GM23338 (cell line): ENCODE measurements at regions not wholly inside any gene's neighbourhood (a gene's known extent, or its start where the extent isn't known, plus 50 kb on each side); places are given as distances from the start of the nearest gene placed in this dataset.

Experiments
- ATAC-seq: fragments of 200-7000 bp; cut with Tn5 transposase; 3 replicates; pipeline ENCODE4 v1.9.1; 2020
- DNase-seq: peaks from one replicate; pipeline ENCODE4 v3.0.0-alpha.2; 2015; ENCODE audit warnings: low spot score
- H2AFZ ChIP-seq: fragments of 200-600 bp; sonication (generic); 2 replicates; pipeline ENCODE4 v1.8.0; 2016; ENCODE audit warnings: antibody characterized with exemption, mild to moderate bottlenecking, moderate library complexity
- H3F3A ChIP-seq: fragments of 200-600 bp; sonication (generic); replicated peaks from 2 replicates; pipeline ENCODE4 v1.8.0; 2017; ENCODE audit warnings: antibody characterized with exemption, mixed run types, low read depth
- H3K27ac ChIP-seq: fragments of 200-600 bp; sonication (generic); 2 replicates; pipeline ENCODE4 v1.6.1; 2016; ENCODE audit warnings: low read depth
- H3K27me3 ChIP-seq: fragments of 200-600 bp; sonication (generic); 2 replicates; pipeline ENCODE4 v1.8.0; 2016; ENCODE audit warnings: mild to moderate bottlenecking, mixed run types, moderate library complexity; ENCODE audit not compliant: insufficient read depth
- H3K36me3 ChIP-seq: fragments of 200-600 bp; sonication (generic); 2 replicates; pipeline ENCODE4 v1.8.0; 2016; ENCODE audit warnings: mild to moderate bottlenecking; ENCODE audit not compliant: insufficient read depth
- H3K4me1 ChIP-seq: fragments of 200-600 bp; sonication (generic); 2 replicates; pipeline ENCODE4 v1.8.0; 2016; ENCODE audit warnings: mild to moderate bottlenecking, moderate library complexity; ENCODE audit not compliant: insufficient read depth
- H3K4me2 ChIP-seq: fragments of 200-600 bp; sonication (generic); 2 replicates; pipeline ENCODE4 v1.7.1; 2017; ENCODE audit warnings: mixed run types
- H3K4me3 ChIP-seq: fragments of 200-600 bp; sonication (generic); 2 replicates; pipeline ENCODE4 v1.6.1; 2016; ENCODE audit warnings: mixed run types
- H3K79me2 ChIP-seq: fragments of 200-600 bp; sonication (generic); replicated peaks from 2 replicates; pipeline ENCODE4 v1.8.0; 2017; ENCODE audit warnings: mild to moderate bottlenecking; ENCODE audit not compliant: insufficient read depth
- H3K9me2 ChIP-seq: fragments of 200-600 bp; sonication (generic); 2 replicates; pipeline ENCODE4 v1.8.0; 2017; ENCODE audit not compliant: insufficient read depth
- H4K20me1 ChIP-seq: fragments of 200-600 bp; sonication (generic); replicated peaks from 2 replicates; pipeline ENCODE4 v1.8.0; 2017; ENCODE audit warnings: mild to moderate bottlenecking; ENCODE audit not compliant: insufficient read depth
- H3K27ac Mint-ChIP-seq: 2 replicates; pipeline ENCODE4 v1.8.0; 2020; ENCODE audit warnings: inconsistent platforms, mild to moderate bottlenecking, moderate library complexity, mixed read lengths
- H3K27me3 Mint-ChIP-seq: 3 replicates; pipeline ENCODE4 v1.8.0; 2022; ENCODE audit warnings: low read depth, mild to moderate bottlenecking, moderate library complexity, mixed read lengths, inconsistent platforms; ENCODE audit not compliant: insufficient read depth, poor library complexity
- H3K36me3 Mint-ChIP-seq: 3 replicates; pipeline ENCODE4 v1.8.0; 2021; ENCODE audit warnings: low read depth, mild to moderate bottlenecking, inconsistent platforms, moderate library complexity, mixed read lengths
- H3K4me1 Mint-ChIP-seq: 3 replicates; pipeline ENCODE4 v1.8.0; 2020; ENCODE audit warnings: mild to moderate bottlenecking, inconsistent platforms, mixed read lengths
- H3K4me3 Mint-ChIP-seq: 3 replicates; pipeline ENCODE4 v1.8.0; 2021; ENCODE audit warnings: moderate library complexity, mild to moderate bottlenecking, inconsistent platforms, mixed read lengths
- H3K9me3 Mint-ChIP-seq: 3 replicates; pipeline ENCODE4 v1.8.0; 2020; ENCODE audit warnings: moderate library complexity, mild to moderate bottlenecking, inconsistent platforms, mixed read lengths
- CREB1 ChIP-seq: fragments of 250-450 bp; sonication (Bioruptor Pico); IDR thresholded peaks from 2 replicates; pipeline ENCODE4 v1.5.0; 2020; ENCODE audit warnings: low read depth, mild to moderate bottlenecking, moderate library complexity
- EZH2 ChIP-seq: fragments of 200-600 bp; sonication (generic); IDR thresholded peaks from one replicate; pipeline ENCODE4 v1.8.0; 2017; ENCODE audit warnings: antibody characterized with exemption, mild to moderate bottlenecking, low read depth; ENCODE audit not compliant: unreplicated experiment
- EZH2phosphoT487 ChIP-seq: fragments of 200-600 bp; sonication (generic); IDR thresholded peaks from one replicate; pipeline ENCODE4 v1.8.1; 2018; ENCODE audit warnings: antibody characterized with exemption; ENCODE audit not compliant: unreplicated experiment
- JUNB ChIP-seq: IDR thresholded peaks from one replicate; pipeline ENCODE4 v1.6.1; 2016; ENCODE audit warnings: antibody characterized with exemption; ENCODE audit not compliant: unreplicated experiment
- NANOG ChIP-seq: IDR thresholded peaks from 2 replicates; pipeline ENCODE4 v1.6.1; 2016; ENCODE audit warnings: antibody characterized with exemption, borderline replicate concordance
- POLR2AphosphoS5 ChIP-seq: IDR thresholded peaks from 2 replicates; pipeline ENCODE4 v1.6.1; 2016; ENCODE audit warnings: antibody characterized with exemption, low read depth
- ZNF114 ChIP-seq: fragments of 250-450 bp; sonication (Bioruptor Pico); IDR thresholded peaks from 2 replicates; pipeline ENCODE4 v1.5.0; 2020; ENCODE audit warnings: mild to moderate bottlenecking, moderate library complexity
- ZNF331 ChIP-seq: fragments of 250-450 bp; sonication (Bioruptor Pico); IDR thresholded peaks from 2 replicates; pipeline ENCODE4 v1.5.0; 2020; ENCODE audit warnings: low read depth, mild to moderate bottlenecking, moderate library complexity
- TF ChIP-seq, protein P1 (sequence below): fragments of 250-450 bp; sonication (Bioruptor Pico); IDR thresholded peaks from 2 replicates; pipeline ENCODE4 v1.5.0; 2020; ENCODE audit warnings: mild to moderate bottlenecking, moderate library complexity
- TF ChIP-seq, protein P2 (sequence below): IDR thresholded peaks from one replicate; pipeline ENCODE4 v1.6.1; 2018; ENCODE audit warnings: antibody characterized with exemption; ENCODE audit not compliant: unreplicated experiment
- TF ChIP-seq, protein P3 (sequence below), 2 experiments: fragments of 200-600 bp in 1 of 2; sonication (generic) in 1 of 2; conservative IDR thresholded peaks; 2 replicates each; pipeline versions ENCODE4 v1.5.1 to v1.6.1; 2016 to 2017; ENCODE audit warnings: antibody characterized with exemption in 2 of 2, low read depth in 2 of 2, mild to moderate bottlenecking in 2 of 2, moderate library complexity in 1 of 2

GRCh38 chr16:26334218-26335111, 642.7 kb downstream of the HS3ST4 start:
- Mint-ChIP-seq H3K36me3 (peaks cover 3% of the 10 kb centered on the region; the same call in 1 of the 3 replicates), H3K27ac (no peak overlapping the region), H3K4me3 (no peak overlapping the region), H3K27me3 (peaks cover 2% of the 10 kb centered on the region), H3K9me3 (peaks cover 84% of the 10 kb centered on the region), H3K4me1 (no peaks in the 10 kb centered on the region)
- Histone ChIP-seq H2AFZ (no peak overlapping the region), H4K20me1 (no peaks in the 10 kb centered on the region), H3K79me2 (no peaks in the 10 kb centered on the region), H3K27ac (no peak overlapping the region), H3K27me3 (no peaks in the 10 kb centered on the region), H3F3A (no peaks in the 10 kb centered on the region), H3K9me2 (no peaks in the 10 kb centered on the region), H3K4me1 (no peaks in the 10 kb centered on the region), H3K4me2 (no peak overlapping the region), H3K36me3 (no peaks in the 10 kb centered on the region), H3K4me3 (no peak overlapping the region)
- TF ChIP-seq, protein P1, sequence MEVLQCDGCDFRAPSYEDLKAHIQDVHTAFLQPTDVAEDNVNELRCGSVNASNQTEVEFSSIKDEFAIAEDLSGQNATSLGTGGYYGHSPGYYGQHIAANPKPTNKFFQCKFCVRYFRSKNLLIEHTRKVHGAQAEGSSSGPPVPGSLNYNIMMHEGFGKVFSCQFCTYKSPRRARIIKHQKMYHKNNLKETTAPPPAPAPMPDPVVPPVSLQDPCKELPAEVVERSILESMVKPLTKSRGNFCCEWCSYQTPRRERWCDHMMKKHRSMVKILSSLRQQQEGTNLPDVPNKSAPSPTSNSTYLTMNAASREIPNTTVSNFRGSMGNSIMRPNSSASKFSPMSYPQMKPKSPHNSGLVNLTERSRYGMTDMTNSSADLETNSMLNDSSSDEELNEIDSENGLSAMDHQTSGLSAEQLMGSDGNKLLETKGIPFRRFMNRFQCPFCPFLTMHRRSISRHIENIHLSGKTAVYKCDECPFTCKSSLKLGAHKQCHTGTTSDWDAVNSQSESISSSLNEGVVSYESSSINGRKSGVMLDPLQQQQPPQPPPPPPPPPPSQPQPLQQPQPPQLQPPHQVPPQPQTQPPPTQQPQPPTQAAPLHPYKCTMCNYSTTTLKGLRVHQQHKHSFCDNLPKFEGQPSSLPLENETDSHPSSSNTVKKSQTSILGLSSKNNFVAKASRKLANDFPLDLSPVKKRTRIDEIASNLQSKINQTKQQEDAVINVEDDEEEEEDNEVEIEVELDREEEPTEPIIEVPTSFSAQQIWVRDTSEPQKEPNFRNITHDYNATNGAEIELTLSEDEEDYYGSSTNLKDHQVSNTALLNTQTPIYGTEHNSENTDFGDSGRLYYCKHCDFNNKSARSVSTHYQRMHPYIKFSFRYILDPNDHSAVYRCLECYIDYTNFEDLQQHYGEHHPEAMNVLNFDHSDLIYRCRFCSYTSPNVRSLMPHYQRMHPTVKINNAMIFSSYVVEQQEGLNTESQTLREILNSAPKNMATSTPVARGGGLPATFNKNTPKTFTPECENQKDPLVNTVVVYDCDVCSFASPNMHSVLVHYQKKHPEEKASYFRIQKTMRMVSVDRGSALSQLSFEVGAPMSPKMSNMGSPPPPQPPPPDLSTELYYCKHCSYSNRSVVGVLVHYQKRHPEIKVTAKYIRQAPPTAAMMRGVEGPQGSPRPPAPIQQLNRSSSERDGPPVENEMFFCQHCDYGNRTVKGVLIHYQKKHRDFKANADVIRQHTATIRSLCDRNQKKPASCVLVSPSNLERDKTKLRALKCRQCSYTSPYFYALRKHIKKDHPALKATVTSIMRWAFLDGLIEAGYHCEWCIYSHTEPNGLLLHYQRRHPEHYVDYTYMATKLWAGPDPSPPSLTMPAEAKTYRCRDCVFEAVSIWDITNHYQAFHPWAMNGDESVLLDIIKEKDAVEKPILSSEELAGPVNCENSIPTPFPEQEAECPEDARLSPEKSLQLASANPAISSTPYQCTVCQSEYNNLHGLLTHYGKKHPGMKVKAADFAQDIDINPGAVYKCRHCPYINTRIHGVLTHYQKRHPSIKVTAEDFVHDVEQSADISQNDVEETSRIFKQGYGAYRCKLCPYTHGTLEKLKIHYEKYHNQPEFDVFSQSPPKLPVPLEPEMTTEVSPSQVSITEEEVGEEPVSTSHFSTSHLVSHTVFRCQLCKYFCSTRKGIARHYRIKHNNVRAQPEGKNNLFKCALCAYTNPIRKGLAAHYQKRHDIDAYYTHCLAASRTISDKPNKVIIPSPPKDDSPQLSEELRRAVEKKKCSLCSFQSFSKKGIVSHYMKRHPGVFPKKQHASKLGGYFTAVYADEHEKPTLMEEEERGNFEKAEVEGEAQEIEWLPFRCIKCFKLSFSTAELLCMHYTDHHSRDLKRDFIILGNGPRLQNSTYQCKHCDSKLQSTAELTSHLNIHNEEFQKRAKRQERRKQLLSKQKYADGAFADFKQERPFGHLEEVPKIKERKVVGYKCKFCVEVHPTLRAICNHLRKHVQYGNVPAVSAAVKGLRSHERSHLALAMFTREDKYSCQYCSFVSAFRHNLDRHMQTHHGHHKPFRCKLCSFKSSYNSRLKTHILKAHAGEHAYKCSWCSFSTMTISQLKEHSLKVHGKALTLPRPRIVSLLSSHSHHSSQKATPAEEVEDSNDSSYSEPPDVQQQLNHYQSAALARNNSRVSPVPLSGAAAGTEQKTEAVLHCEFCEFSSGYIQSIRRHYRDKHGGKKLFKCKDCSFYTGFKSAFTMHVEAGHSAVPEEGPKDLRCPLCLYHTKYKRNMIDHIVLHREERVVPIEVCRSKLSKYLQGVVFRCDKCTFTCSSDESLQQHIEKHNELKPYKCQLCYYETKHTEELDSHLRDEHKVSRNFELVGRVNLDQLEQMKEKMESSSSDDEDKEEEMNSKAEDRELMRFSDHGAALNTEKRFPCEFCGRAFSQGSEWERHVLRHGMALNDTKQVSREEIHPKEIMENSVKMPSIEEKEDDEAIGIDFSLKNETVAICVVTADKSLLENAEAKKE (CRISPR knock-in tag): no peak
- TF ChIP-seq EZH2 (no peak), ZNF331 (CRISPR knock-in tag) (no peak), POLR2AphosphoS5 (no peak), EZH2phosphoT487 (no peak), JUNB (no peak), ZNF114 (CRISPR knock-in tag) (no peak), NANOG (no peak), CREB1 (CRISPR knock-in tag) (no peak)
- TF ChIP-seq, protein P2, sequence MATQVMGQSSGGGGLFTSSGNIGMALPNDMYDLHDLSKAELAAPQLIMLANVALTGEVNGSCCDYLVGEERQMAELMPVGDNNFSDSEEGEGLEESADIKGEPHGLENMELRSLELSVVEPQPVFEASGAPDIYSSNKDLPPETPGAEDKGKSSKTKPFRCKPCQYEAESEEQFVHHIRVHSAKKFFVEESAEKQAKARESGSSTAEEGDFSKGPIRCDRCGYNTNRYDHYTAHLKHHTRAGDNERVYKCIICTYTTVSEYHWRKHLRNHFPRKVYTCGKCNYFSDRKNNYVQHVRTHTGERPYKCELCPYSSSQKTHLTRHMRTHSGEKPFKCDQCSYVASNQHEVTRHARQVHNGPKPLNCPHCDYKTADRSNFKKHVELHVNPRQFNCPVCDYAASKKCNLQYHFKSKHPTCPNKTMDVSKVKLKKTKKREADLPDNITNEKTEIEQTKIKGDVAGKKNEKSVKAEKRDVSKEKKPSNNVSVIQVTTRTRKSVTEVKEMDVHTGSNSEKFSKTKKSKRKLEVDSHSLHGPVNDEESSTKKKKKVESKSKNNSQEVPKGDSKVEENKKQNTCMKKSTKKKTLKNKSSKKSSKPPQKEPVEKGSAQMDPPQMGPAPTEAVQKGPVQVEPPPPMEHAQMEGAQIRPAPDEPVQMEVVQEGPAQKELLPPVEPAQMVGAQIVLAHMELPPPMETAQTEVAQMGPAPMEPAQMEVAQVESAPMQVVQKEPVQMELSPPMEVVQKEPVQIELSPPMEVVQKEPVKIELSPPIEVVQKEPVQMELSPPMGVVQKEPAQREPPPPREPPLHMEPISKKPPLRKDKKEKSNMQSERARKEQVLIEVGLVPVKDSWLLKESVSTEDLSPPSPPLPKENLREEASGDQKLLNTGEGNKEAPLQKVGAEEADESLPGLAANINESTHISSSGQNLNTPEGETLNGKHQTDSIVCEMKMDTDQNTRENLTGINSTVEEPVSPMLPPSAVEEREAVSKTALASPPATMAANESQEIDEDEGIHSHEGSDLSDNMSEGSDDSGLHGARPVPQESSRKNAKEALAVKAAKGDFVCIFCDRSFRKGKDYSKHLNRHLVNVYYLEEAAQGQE: no peak
- TF ChIP-seq, protein P3, sequence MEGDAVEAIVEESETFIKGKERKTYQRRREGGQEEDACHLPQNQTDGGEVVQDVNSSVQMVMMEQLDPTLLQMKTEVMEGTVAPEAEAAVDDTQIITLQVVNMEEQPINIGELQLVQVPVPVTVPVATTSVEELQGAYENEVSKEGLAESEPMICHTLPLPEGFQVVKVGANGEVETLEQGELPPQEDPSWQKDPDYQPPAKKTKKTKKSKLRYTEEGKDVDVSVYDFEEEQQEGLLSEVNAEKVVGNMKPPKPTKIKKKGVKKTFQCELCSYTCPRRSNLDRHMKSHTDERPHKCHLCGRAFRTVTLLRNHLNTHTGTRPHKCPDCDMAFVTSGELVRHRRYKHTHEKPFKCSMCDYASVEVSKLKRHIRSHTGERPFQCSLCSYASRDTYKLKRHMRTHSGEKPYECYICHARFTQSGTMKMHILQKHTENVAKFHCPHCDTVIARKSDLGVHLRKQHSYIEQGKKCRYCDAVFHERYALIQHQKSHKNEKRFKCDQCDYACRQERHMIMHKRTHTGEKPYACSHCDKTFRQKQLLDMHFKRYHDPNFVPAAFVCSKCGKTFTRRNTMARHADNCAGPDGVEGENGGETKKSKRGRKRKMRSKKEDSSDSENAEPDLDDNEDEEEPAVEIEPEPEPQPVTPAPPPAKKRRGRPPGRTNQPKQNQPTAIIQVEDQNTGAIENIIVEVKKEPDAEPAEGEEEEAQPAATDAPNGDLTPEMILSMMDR (conservative IDR thresholded peaks at IDR 0.05; ENCODE audit: low read depth in 2 of 2): no peak
- ATAC-seq (no peak), DNase-seq (no peak)
